ENCODE measurements at regions not wholly inside any gene's neighbourhood (a gene's known extent, or its start where the extent isn't known, plus 50 kb on each side); places are given as distances from the start of the nearest gene placed in this dataset.

DNA sequence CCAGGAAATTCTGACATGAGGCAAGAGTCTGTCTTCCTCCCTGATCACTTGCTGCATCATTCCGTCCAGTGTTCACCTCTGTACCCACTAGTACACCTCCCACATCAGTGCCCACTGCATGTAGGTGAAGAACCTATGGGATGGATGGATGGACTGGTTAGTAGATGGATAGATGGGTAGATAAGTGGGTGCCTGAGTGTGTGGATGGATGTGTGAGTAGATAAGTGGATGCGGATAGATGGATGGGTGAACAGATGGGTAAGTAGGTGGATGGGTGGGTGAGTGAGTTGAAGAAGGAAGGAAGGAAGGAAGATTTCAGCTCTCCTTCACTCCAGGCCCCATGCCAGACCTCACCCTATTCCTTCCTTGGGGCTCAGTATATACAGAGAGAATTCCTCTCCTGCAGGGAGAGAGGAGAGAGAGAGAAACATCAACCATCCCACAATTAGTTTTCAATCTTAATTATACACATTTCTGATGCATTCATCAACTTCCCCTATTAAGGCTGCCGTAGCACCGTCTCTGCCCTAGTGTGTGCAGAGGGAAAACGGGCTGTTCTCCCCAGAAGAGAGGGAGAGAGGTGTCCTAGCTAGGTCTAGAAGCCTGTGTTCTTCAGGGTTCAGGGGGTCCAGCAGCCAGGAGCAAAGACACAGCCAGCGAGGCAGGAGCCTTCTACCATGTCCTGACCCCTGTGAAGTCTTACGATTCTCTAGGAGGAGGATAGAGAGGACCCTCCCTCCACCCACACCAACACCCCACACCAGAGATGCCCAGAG lies 125.3 kb downstream of the BUD13 start:
- DNase-seq (ENCODE audit: low spot score) (no peak), ATAC-seq (no peak)
- TF ChIP-seq MEIS1 (CRISPR knock-in tag; IDR thresholded peaks at IDR 0.05; ENCODE audit: borderline replicate concordance) (no peak), ZFY (CRISPR knock-in tag; IDR thresholded peaks at IDR 0.05) (no peak), ZNF879 (CRISPR knock-in tag; IDR thresholded peaks at IDR 0.05) (no peak), SAFB2 (CRISPR knock-in tag; IDR thresholded peaks at IDR 0.05; ENCODE audit: borderline replicate concordance, low read depth) (no peak), TRIM24 (CRISPR knock-in tag; IDR thresholded peaks at IDR 0.05) (no peak), ZSCAN30 (CRISPR knock-in tag; IDR thresholded peaks at IDR 0.05) (no peak), NR2F1 (CRISPR knock-in tag; IDR thresholded peaks at IDR 0.05) (no peak), SSRP1 (CRISPR knock-in tag; IDR thresholded peaks at IDR 0.05) (no peak), DPF2 (CRISPR knock-in tag; IDR thresholded peaks at IDR 0.05; ENCODE audit: borderline replicate concordance, low read depth) (no peak), GTF2F1 (IDR thresholded peaks at IDR 0.05; ENCODE audit: low read length) (no peak), SMARCC2 (IDR thresholded peaks at IDR 0.05) (no peak), POLR2AphosphoS5 (IDR thresholded peaks at IDR 0.05; ENCODE audit: low read depth, low read length) (no peak)
- TF ChIP-seq, protein P1, sequence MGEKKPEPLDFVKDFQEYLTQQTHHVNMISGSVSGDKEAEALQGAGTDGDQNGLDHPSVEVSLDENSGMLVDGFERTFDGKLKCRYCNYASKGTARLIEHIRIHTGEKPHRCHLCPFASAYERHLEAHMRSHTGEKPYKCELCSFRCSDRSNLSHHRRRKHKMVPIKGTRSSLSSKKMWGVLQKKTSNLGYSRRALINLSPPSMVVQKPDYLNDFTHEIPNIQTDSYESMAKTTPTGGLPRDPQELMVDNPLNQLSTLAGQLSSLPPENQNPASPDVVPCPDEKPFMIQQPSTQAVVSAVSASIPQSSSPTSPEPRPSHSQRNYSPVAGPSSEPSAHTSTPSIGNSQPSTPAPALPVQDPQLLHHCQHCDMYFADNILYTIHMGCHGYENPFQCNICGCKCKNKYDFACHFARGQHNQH (CRISPR knock-in tag; IDR thresholded peaks at IDR 0.05): no peak
- TF ChIP-seq, protein P2, sequence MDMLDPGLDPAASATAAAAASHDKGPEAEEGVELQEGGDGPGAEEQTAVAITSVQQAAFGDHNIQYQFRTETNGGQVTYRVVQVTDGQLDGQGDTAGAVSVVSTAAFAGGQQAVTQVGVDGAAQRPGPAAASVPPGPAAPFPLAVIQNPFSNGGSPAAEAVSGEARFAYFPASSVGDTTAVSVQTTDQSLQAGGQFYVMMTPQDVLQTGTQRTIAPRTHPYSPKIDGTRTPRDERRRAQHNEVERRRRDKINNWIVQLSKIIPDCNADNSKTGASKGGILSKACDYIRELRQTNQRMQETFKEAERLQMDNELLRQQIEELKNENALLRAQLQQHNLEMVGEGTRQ (IDR thresholded peaks at IDR 0.05; ENCODE audit: low read depth, low read length): no peak
- TF ChIP-seq, protein P2 (CRISPR knock-in tag; IDR thresholded peaks at IDR 0.05; ENCODE audit: borderline replicate concordance): no peak
- TF ChIP-seq, protein P3, sequence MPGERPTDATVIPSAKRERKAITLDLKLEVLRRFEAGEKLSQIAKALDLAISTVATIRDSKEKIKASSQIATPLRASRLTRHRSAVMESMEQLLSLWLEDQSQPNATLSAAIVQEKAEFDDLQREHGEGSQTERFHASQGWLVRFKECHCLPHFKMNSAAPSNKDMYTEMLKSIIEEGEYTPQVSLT (CRISPR knock-in tag; IDR thresholded peaks at IDR 0.05; ENCODE audit: borderline replicate concordance, low read depth): no peak
- TF ChIP-seq, protein P4, sequence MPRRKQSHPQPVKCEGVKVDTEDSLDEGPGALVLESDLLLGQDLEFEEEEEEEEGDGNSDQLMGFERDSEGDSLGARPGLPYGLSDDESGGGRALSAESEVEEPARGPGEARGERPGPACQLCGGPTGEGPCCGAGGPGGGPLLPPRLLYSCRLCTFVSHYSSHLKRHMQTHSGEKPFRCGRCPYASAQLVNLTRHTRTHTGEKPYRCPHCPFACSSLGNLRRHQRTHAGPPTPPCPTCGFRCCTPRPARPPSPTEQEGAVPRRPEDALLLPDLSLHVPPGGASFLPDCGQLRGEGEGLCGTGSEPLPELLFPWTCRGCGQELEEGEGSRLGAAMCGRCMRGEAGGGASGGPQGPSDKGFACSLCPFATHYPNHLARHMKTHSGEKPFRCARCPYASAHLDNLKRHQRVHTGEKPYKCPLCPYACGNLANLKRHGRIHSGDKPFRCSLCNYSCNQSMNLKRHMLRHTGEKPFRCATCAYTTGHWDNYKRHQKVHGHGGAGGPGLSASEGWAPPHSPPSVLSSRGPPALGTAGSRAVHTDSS (CRISPR knock-in tag; conservative IDR thresholded peaks at IDR 0.05): no peak
- TF ChIP-seq, protein P5, sequence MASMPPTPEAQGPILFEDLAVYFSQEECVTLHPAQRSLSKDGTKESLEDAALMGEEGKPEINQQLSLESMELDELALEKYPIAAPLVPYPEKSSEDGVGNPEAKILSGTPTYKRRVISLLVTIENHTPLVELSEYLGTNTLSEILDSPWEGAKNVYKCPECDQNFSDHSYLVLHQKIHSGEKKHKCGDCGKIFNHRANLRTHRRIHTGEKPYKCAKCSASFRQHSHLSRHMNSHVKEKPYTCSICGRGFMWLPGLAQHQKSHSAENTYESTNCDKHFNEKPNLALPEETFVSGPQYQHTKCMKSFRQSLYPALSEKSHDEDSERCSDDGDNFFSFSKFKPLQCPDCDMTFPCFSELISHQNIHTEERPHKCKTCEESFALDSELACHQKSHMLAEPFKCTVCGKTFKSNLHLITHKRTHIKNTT (CRISPR knock-in tag; IDR thresholded peaks at IDR 0.05): no peak

More for the DNA sequence above, 125.3 kb downstream of the BUD13 start:
- ChIA-PET POLR2A (no interaction called here), CTCF (ENCODE audit: low intra/inter-chr PET ratio, low total read pairs) (no interaction called here)
- Histone ChIP-seq H4K20me1 (ENCODE audit: insufficient read depth, low read length) (no peaks in the 10 kb centered on the region), H3K4me3 (replicated peaks in 1 of 3; ENCODE audit: insufficient read depth in 1 of 3, low read depth in 2 of 3, low read length in 3 of 3) (no peak overlapping the region), H3K27me3 (ENCODE audit: control insufficient read depth in 1 of 2, insufficient read depth in 2 of 2, low read length in 2 of 2) (no peaks in the 10 kb centered on the region), H3K27ac (ENCODE audit: extremely low read length, insufficient read depth, low read length) (no peak overlapping the region), H3K79me2 (ENCODE audit: insufficient read depth, low read length) (no peaks in the 10 kb centered on the region), H3K9me3 (ENCODE audit: low read length) (no peaks in the 10 kb centered on the region), H3K4me2 (ENCODE audit: low read depth, low read length) (no peak overlapping the region), H3K36me3 (replicated peaks in 1 of 2; ENCODE audit: control insufficient read depth in 1 of 2, insufficient read depth in 2 of 2, low read length in 2 of 2) (no peaks in the 10 kb centered on the region), H3K9ac (ENCODE audit: insufficient read depth, low read depth, low read length) (no peak overlapping the region), H3K4me1 (ENCODE audit: insufficient read depth, low read length) (no peaks in the 10 kb centered on the region), H2AFZ (ENCODE audit: low read length) (no peak overlapping the region)
- intact Hi-C loops (cut with micrococcal nuclease; ENCODE audit: unreplicated experiment): loop anchor here (10.0 kb wide), 1 partner anchor 1543 kb away; no protein-coding TSS in a partner anchor
- no peak for FAIRE-seq
- 77% methylated on average over 7 of the region's 7 CpGs for WGBS (ENCODE audit: low lambda C conversion rate)
- in situ Hi-C loops (cut with HindIII; ENCODE audit: extremely low pct_ligation_motif_present, low pct_unique_long_range_greater_than_20kb): no loop called here
- BruUV-seq (replicated peaks): no TSS peak

All from HepG2 (cell line).